OCI-LY7 (cell line): ENCODE measurements at regions not wholly inside any gene's neighbourhood (a gene's known extent, or its start where the extent isn't known, plus 50 kb on each side); places are given as distances from the start of the nearest gene placed in this dataset.

ENCODE experiments used
- BruUV-seq: library from RNA; stranded (reverse); fragments of 400-500 nt; replicated peaks from 2 replicates; lab custom pipeline; 2021; lab: Mats Ljungman, UMichigan
- CTCF ChIA-PET: fragments of 300-600 bp; sonication (Branson Sonifier 250); formaldehyde crosslinking; loops from one replicate; lab custom pipeline; 2022; ENCODE audit warnings: antibody characterized with exemption; ENCODE audit not compliant: unreplicated experiment; lab: Charles Lee
- POLR2A ChIA-PET: fragments of 300-600 bp; sonication (Branson Sonifier 250); formaldehyde crosslinking; loops from one replicate; lab custom pipeline; 2022; ENCODE audit warnings: antibody characterized with exemption; lab: Charles Lee
- DNase-seq: peaks from one replicate; pipeline ENCODE4 v3.0.0-alpha.2; 2015; ENCODE audit warnings: low spot score
- H2AFZ ChIP-seq: fragments of 200-600 bp; sonication (generic), shearing (Covaris generic); 2 replicates; pipeline ENCODE4 v1.6.1; 2014; ENCODE audit warnings: mild to moderate bottlenecking, antibody characterized with exemption, low read length, moderate library complexity
- H3K27ac ChIP-seq: fragments of 200-600 bp; sonication (generic); 2 replicates; pipeline ENCODE4 v1.5.1; 2014; ENCODE audit warnings: mixed run types, low read depth, mild to moderate bottlenecking, moderate library complexity, low read length, inconsistent platforms; ENCODE audit not compliant: poor library complexity, severe bottlenecking
- H3K36me3 ChIP-seq: fragments of 200-600 bp; sonication (generic); 2 replicates; pipeline ENCODE4 v1.6.1; 2014; ENCODE audit warnings: mild to moderate bottlenecking, antibody characterized with exemption, low read length, moderate library complexity, mixed read lengths; ENCODE audit not compliant: insufficient read depth
- H3K4me1 ChIP-seq: fragments of 200-600 bp; sonication (generic); 2 replicates; pipeline ENCODE4 v1.5.1; 2014; ENCODE audit warnings: mild to moderate bottlenecking, low read length; ENCODE audit not compliant: insufficient read depth, poor library complexity, severe bottlenecking
- H3K4me2 ChIP-seq: fragments of 200-600 bp; sonication (generic); 2 replicates; pipeline ENCODE4 v1.6.1; 2014; ENCODE audit warnings: mild to moderate bottlenecking, low read length
- H3K4me3 ChIP-seq: fragments of 200-600 bp; sonication (generic); 2 replicates; pipeline ENCODE4 v1.5.1; 2014; ENCODE audit warnings: mild to moderate bottlenecking, low read depth, low read length; ENCODE audit not compliant: poor library complexity, severe bottlenecking
- H3K79me2 ChIP-seq: fragments of 200-600 bp; sonication (generic); 2 replicates; pipeline ENCODE4 v1.6.1; 2016; ENCODE audit warnings: low read depth, mild to moderate bottlenecking, low read length, moderate library complexity, mixed read lengths; ENCODE audit not compliant: insufficient read depth
- H3K9me2 ChIP-seq: fragments of 200-600 bp; sonication (generic); 2 replicates; pipeline ENCODE4 v1.6.1; 2016; ENCODE audit warnings: mild to moderate bottlenecking, low read length, mixed read lengths; ENCODE audit not compliant: insufficient read depth
- H3K9me3 ChIP-seq: fragments of 200-600 bp; sonication (generic); 2 replicates; pipeline ENCODE4 v1.6.1; 2014; ENCODE audit warnings: mild to moderate bottlenecking, mixed run types, low read length, mixed read lengths
- H4K20me1 ChIP-seq: fragments of 200-600 bp; sonication (generic); 2 replicates; pipeline ENCODE4 v1.6.1; 2014; ENCODE audit warnings: mild to moderate bottlenecking, antibody characterized with exemption, low read length, moderate library complexity, mixed read lengths; ENCODE audit not compliant: insufficient read depth
- EZH2phosphoT487 ChIP-seq: fragments of 200-600 bp; sonication (generic); IDR thresholded peaks from 2 replicates; pipeline ENCODE4 v1.6.1; 2018; ENCODE audit warnings: low read depth, borderline replicate concordance, mild to moderate bottlenecking, mixed run types, antibody characterized with exemption, low read length, moderate library complexity, mixed read lengths
- intact Hi-C: fragments of 100-400 bp; cut with micrococcal nuclease; formaldehyde crosslinking; loops from one replicate; pipeline ENCODE4 v1.10.0; 2022; ENCODE audit not compliant: unreplicated experiment
- TF ChIP-seq, protein P1 (sequence below): fragments of 200-600 bp; sonication (generic); conservative IDR thresholded peaks from 2 replicates; pipeline ENCODE4 v1.5.1; 2014; ENCODE audit warnings: mild to moderate bottlenecking, antibody characterized with exemption, low read length, moderate library complexity, mixed read lengths

DNA sequence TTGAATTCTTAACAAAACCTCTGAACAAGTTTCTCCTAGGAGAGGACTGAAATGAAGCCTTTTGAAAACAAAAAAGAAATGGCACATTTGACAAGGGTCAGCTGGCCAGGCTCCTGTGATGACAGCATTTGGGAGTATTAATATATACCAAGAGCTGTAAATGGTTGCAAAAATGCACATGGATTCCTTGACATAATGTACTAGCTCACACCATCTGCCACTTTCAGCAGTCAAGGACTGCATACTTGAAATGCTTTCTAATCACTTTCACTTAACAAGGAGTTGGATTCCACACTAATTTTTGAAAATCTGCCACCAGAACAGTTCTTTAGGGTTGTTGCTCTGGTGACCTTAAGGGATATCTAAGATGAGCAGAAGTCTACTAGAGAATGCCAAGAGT, 236.7 kb upstream of the TOX3 start:
- no peak overlapping the region for H3K4me2 ChIP-seq
- H3K4me1 ChIP-seq, result no peaks in the 10 kb centered on the region
- no peak overlapping the region for H2AFZ ChIP-seq
- H3K9me2 ChIP-seq, result no peaks in the 10 kb centered on the region
- no peaks in the 10 kb centered on the region for H3K36me3 ChIP-seq
- no peak for DNase-seq
- H3K79me2 ChIP-seq, result no peaks in the 10 kb centered on the region
- POLR2A ChIA-PET, result no interaction called here
- CTCF ChIA-PET, result no interaction called here
- no peak overlapping the region for H3K27ac ChIP-seq
- BruUV-seq, result no TSS peak
- no peak overlapping the region for H3K4me3 ChIP-seq
- no peaks in the 10 kb centered on the region for H4K20me1 ChIP-seq
- no peaks in the 10 kb centered on the region for H3K9me3 ChIP-seq
- TF ChIP-seq, protein P1, sequence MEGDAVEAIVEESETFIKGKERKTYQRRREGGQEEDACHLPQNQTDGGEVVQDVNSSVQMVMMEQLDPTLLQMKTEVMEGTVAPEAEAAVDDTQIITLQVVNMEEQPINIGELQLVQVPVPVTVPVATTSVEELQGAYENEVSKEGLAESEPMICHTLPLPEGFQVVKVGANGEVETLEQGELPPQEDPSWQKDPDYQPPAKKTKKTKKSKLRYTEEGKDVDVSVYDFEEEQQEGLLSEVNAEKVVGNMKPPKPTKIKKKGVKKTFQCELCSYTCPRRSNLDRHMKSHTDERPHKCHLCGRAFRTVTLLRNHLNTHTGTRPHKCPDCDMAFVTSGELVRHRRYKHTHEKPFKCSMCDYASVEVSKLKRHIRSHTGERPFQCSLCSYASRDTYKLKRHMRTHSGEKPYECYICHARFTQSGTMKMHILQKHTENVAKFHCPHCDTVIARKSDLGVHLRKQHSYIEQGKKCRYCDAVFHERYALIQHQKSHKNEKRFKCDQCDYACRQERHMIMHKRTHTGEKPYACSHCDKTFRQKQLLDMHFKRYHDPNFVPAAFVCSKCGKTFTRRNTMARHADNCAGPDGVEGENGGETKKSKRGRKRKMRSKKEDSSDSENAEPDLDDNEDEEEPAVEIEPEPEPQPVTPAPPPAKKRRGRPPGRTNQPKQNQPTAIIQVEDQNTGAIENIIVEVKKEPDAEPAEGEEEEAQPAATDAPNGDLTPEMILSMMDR, result no peak
- intact Hi-C loops, result no loop called here

DNA sequence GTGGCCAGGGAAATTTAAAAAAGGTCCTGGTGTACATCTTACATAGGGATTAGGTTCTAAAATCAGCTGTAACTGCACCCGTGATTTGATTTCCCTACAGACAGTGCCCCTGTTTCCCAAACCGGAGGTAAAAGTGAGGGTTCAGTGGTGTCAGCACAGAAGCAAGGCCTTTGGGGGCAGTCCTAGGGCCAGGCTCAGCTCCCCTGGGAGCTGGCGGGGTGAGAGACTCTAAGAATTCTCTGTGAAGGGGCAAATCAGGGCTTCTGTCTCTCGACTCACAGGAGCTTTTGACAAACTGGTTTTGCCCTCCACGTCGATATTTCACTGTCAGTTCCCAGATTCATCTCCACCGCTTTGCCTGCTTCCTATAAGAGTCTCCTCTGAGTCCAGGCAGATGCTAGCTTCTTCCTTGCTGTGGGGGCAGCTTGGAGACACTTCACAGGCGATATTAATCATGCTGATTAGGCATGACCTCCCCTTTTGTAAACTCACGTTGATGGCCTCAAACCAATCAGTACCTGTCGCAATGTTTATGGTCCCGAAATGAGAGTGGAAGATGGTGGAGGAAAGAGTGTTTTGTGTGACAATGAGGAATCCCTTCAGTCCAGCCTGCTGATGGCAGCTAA, 234.2 kb upstream of the TOX3 start:
- H3K4me1 ChIP-seq, result no peaks in the 10 kb centered on the region
- no peaks in the 10 kb centered on the region for H4K20me1 ChIP-seq
- H3K36me3 ChIP-seq, result no peaks in the 10 kb centered on the region
- no peaks in the 10 kb centered on the region for H3K9me3 ChIP-seq
- DNase-seq, result no peak
- no peak overlapping the region for H2AFZ ChIP-seq
- ChIA-PET CTCF (no interaction called here), POLR2A (no interaction called here)
- no peak overlapping the region for H3K4me2 ChIP-seq
- intact Hi-C loops, result no loop called here
- no peaks in the 10 kb centered on the region for H3K9me2 ChIP-seq
- no peak overlapping the region for H3K27ac ChIP-seq
- TF ChIP-seq, protein P1, result no peak
- TF ChIP-seq EZH2phosphoT487, result no peak
- H3K4me3 ChIP-seq, result no peak overlapping the region
- H3K79me2 ChIP-seq, result no peaks in the 10 kb centered on the region
- BruUV-seq, result no TSS peak

DNA sequence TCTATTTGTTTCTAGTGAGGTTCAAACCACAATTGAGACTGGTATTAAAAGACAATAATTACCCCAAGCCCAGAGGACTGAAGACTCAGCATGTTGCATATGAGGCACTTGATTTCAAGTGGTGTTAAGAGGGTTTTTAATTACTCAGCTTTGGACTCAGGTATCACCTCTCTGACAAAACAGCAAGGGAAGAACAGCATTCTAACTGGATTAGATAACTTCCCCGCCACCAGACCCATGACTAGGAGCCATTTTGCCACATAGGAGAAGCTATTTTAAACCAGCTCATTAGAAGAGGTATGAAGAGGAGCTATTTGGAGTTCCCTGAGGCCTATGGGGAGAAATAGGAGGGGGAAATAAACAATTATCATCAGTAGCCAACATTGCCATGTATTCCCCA, 226.1 kb upstream of the TOX3 start:
- no peak for TF ChIP-seq EZH2phosphoT487
- TF ChIP-seq, protein P1, result no peak
- Histone ChIP-seq H3K4me1 (no peaks in the 10 kb centered on the region), H3K9me2 (no peaks in the 10 kb centered on the region), H3K9me3 (no peaks in the 10 kb centered on the region), H2AFZ (no peak overlapping the region), H3K36me3 (no peaks in the 10 kb centered on the region), H3K4me3 (no peak overlapping the region), H3K79me2 (no peaks in the 10 kb centered on the region), H3K27ac (no peak overlapping the region), H3K4me2 (no peak overlapping the region), H4K20me1 (no peaks in the 10 kb centered on the region)
- no peak for DNase-seq
- BruUV-seq, result no TSS peak
- intact Hi-C loops, result no loop called here
- ChIA-PET POLR2A (interaction anchor here (0.8 kb wide), 1 partner anchor 23 kb away, joined by 3 read pairs; no protein-coding TSS in a partner anchor), CTCF (no interaction called here)
